Keratinocyte (primary cell): ENCODE measurements at regions not wholly inside any gene's neighbourhood (a gene's known extent, or its start where the extent isn't known, plus 50 kb on each side); places are given as distances from the start of the nearest gene placed in this dataset.

Experiments
- DNase-seq: peaks from one replicate; pipeline ENCODE4 v3.0.0-alpha.2; 2011; ENCODE audit warnings: low read depth, missing footprints, low spot score
- FAIRE-seq: peaks from 2 replicates; lab custom pipeline; 2011; peaks lifted over from hg19 to GRCh38; lab: Jason Lieb, UNC
- H2AFZ ChIP-seq: 2 replicates; pipeline ENCODE4 v1.6.0; 2012; ENCODE audit warnings: low read length, control low read depth, inconsistent platforms; ENCODE audit not compliant: control insufficient read depth
- H3K27ac ChIP-seq: 2 replicates; pipeline ENCODE4 v1.5.1; 2011; ENCODE audit warnings: low read length; ENCODE audit not compliant: control insufficient read depth, insufficient read depth
- H3K27me3 ChIP-seq: 3 replicates; pipeline ENCODE4 v1.6.0; 2011; ENCODE audit warnings: low read length; ENCODE audit not compliant: control insufficient read depth, insufficient read depth; ENCODE audit errors: extremely low read depth
- H3K36me3 ChIP-seq, 2 experiments: 2 replicates in 1 of 2; 3 replicates in 1 of 2; pipeline ENCODE4 v1.5.1; 2011; ENCODE audit warnings: low read length in 2 of 2, mild to moderate bottlenecking in 1 of 2; ENCODE audit not compliant: control insufficient read depth in 2 of 2, insufficient read depth in 2 of 2; ENCODE audit errors: extremely low read depth in 1 of 2
- H3K4me1 ChIP-seq: 3 replicates; pipeline ENCODE4 v1.5.1; 2011; ENCODE audit warnings: low read length; ENCODE audit not compliant: control insufficient read depth, insufficient read depth; ENCODE audit errors: extremely low read depth
- H3K4me2 ChIP-seq: 3 replicates; pipeline ENCODE4 v1.6.0; 2011; ENCODE audit warnings: low read depth, low read length; ENCODE audit not compliant: control insufficient read depth, insufficient read depth; ENCODE audit errors: extremely low read depth
- H3K4me3 ChIP-seq, 3 experiments: fragments of 200-600 bp in 1 of 3; sonication (generic) in 1 of 3; 2 replicates in 2 of 3; 3 replicates in 1 of 3; pipeline ENCODE4 v1.5.1; 2011 to 2016; ENCODE audit warnings: low read length in 3 of 3, mild to moderate bottlenecking in 3 of 3, control low read depth in 2 of 3, inconsistent platforms in 1 of 3, low read depth in 1 of 3, mixed read lengths in 1 of 3, mixed run types in 1 of 3, moderate library complexity in 1 of 3; ENCODE audit not compliant: control insufficient read depth in 2 of 3, insufficient read depth in 2 of 3; ENCODE audit errors: extremely low read depth in 1 of 3
- H3K79me2 ChIP-seq: 2 replicates; pipeline ENCODE4 v1.6.0; 2012; ENCODE audit warnings: low read length; ENCODE audit not compliant: control insufficient read depth, insufficient read depth
- H3K9ac ChIP-seq: 3 replicates; pipeline ENCODE4 v1.6.0; 2011; ENCODE audit warnings: low read length; ENCODE audit not compliant: control insufficient read depth, insufficient read depth; ENCODE audit errors: extremely low read depth
- H3K9me1 ChIP-seq: 3 replicates; pipeline ENCODE4 v1.6.0; 2011; ENCODE audit warnings: low read length; ENCODE audit not compliant: control insufficient read depth, insufficient read depth; ENCODE audit errors: extremely low read depth
- H3K9me3 ChIP-seq: 2 replicates; pipeline ENCODE4 v1.5.1; 2012; ENCODE audit warnings: low read depth, low read length; ENCODE audit not compliant: control insufficient read depth
- H4K20me1 ChIP-seq: 3 replicates; pipeline ENCODE4 v1.6.0; 2011; ENCODE audit warnings: low read length; ENCODE audit not compliant: control insufficient read depth, insufficient read depth; ENCODE audit errors: extremely low read depth
- CTCF ChIP-seq, 3 experiments: IDR thresholded peaks in 1 of 3; conservative IDR thresholded peaks in 1 of 3; optimal IDR thresholded peaks in 1 of 3; 2 replicates in 2 of 3; 3 replicates in 1 of 3; pipeline versions ENCODE3 to v1.5.1; 2011; ENCODE audit warnings: low read length in 3 of 3, mild to moderate bottlenecking in 3 of 3, moderate library complexity in 2 of 3, control low read depth in 1 of 3, inconsistent platforms in 1 of 3; ENCODE audit not compliant: insufficient read depth in 2 of 3; ENCODE audit errors: extremely low read depth in 1 of 3
- EZH2 ChIP-seq: IDR thresholded peaks from one replicate; pipeline ENCODE4 v1.6.1; 2012; ENCODE audit warnings: inconsistent platforms, mild to moderate bottlenecking, low read length, moderate library complexity
- dilution Hi-C: fragments of 300-500 bp; cut with MboI; formaldehyde crosslinking; loops from one replicate; pipeline ENCODE4 v1.7.0; 2020; ENCODE audit warnings: low sequenced_read_pairs; ENCODE audit not compliant: extremely low pct_ligation_motif_present

GRCh38 chr10:25112016-25112415 lies 62.8 kb upstream of the GPR158 start:
- Histone ChIP-seq H3K4me1 (no peaks in the 10 kb centered on the region), H2AFZ (no peak overlapping the region), H3K79me2 (no peaks in the 10 kb centered on the region), H3K9ac (no peak overlapping the region), H3K4me3 (no peak overlapping the region), H3K9me1 (no peaks in the 10 kb centered on the region), H3K4me2 (no peak overlapping the region), H4K20me1 (no peaks in the 10 kb centered on the region), H3K36me3 (no peaks in the 10 kb centered on the region), H3K27me3 (no peaks in the 10 kb centered on the region), H3K27ac (no peak overlapping the region), H3K9me3 (no peaks in the 10 kb centered on the region)
- dilution Hi-C loops, result no loop called here
- DNase-seq, result no peak
- no peak for FAIRE-seq
- no peak for TF ChIP-seq EZH2
- no peak for TF ChIP-seq CTCF (optimal IDR thresholded peaks at IDR 0.05 in 1 of 3, IDR thresholded peaks at IDR 0.05 in 1 of 3, conservative IDR thresholded peaks at IDR 0.05 in 1 of 3; ENCODE audit: extremely low read depth in 1 of 3, insufficient read depth in 2 of 3, low read length in 3 of 3)

- Histone ChIP-seq H3K9me1 (no peaks in the 10 kb centered on the region), H3K27me3 (no peaks in the 10 kb centered on the region), H4K20me1 (no peaks in the 10 kb centered on the region), H3K4me3 (no peak overlapping the region), H3K36me3 (no peaks in the 10 kb centered on the region), H2AFZ (peak overlapping the region; percentile 63), H3K4me1 (no peaks in the 10 kb centered on the region), H3K27ac (no peak overlapping the region), H3K9ac (no peak overlapping the region), H3K79me2 (no peaks in the 10 kb centered on the region), H3K4me2 (peak overlapping the region; percentile 27), H3K9me3 (no peaks in the 10 kb centered on the region)
- DNase-seq (peak; percentile 7), FAIRE-seq (peak; percentile 83)
- TF ChIP-seq EZH2, result no peak
- TF ChIP-seq CTCF (optimal IDR thresholded peaks at IDR 0.05 in 1 of 3, IDR thresholded peaks at IDR 0.05 in 1 of 3, conservative IDR thresholded peaks at IDR 0.05 in 1 of 3; ENCODE audit: extremely low read depth in 1 of 3, insufficient read depth in 2 of 3, low read length in 3 of 3), result peak; percentile 80 to 89 (median 87)
- dilution Hi-C loops, result no loop called here
Measured at GRCh38 chr10:25113191-25114035, 61.4 kb upstream of the GPR158 start.
